Amygdala (tissue), 56 donors: ENCODE measurements at regions not wholly inside any gene's neighbourhood (a gene's known extent, or its start where the extent isn't known, plus 50 kb on each side); places are given as distances from the start of the nearest gene placed in this dataset.
"Not testable (repeated sequence)": the region's sequence is repeated elsewhere in the genome, so short reads cannot be mapped to it uniquely, and the experiment has no call there.

Experiments
- DNase-seq, 56 donors: peaks; one replicate each; lab custom pipeline; 2025; lab: John Stamatoyannopoulos, UW

- DNase-seq: no peak
Observed at GRCh38 chr3:166844329-166844728, 535.8 kb downstream of the ZBBX start.

- DNase-seq: not testable (repeated sequence)
Observed at GRCh38 chr3:166842784-166843183, 537.3 kb downstream of the ZBBX start.

GRCh38 chr3:166837535-166837934, 542.6 kb downstream of the ZBBX start:
- no peak for DNase-seq

- no peak for DNase-seq
Observed at GRCh38 chr3:166836836-166837235, 543.3 kb downstream of the ZBBX start.

- no peak for DNase-seq
Observed at GRCh38 chr3:166829896-166830295, 550.2 kb downstream of the ZBBX start.

- no peak for DNase-seq
Observed at GRCh38 chr3:166818464-166818863, 561.6 kb downstream of the ZBBX start.

- DNase-seq: not testable (repeated sequence)
Observed at GRCh38 chr3:166817269-166817668, 562.8 kb downstream of the ZBBX start.

- DNase-seq: no peak
Observed at GRCh38 chr3:166810741-166811445, 569.2 kb downstream of the ZBBX start.

- no peak for DNase-seq
Observed at GRCh38 chr3:166809520-166809919, 570.6 kb downstream of the ZBBX start.

GRCh38 chr3:166788936-166789335, 591.2 kb downstream of the ZBBX start:
- DNase-seq: no peak

GRCh38 chr3:166785876-166786275, 594.2 kb downstream of the ZBBX start:
- DNase-seq: no peak

- DNase-seq: no peak
Observed at GRCh38 chr3:166783206-166783605, 596.9 kb downstream of the ZBBX start.

GRCh38 chr3:166764698-166765318, 615.3 kb downstream of the ZBBX start:
- DNase-seq: no peak

GRCh38 chr3:166759736-166760513, 620.2 kb downstream of the ZBBX start:
- no peak for DNase-seq

- DNase-seq: no peak
Observed at GRCh38 chr3:166752214-166752613, 627.9 kb downstream of the ZBBX start.

- DNase-seq: no peak
Observed at GRCh38 chr3:166743481-166744134, 636.5 kb downstream of the ZBBX start.

GRCh38 chr3:166734734-166735133, 645.4 kb downstream of the ZBBX start:
- DNase-seq: no peak

- no peak for DNase-seq
Observed at GRCh38 chr3:166731701-166732100, 648.4 kb downstream of the ZBBX start.

GRCh38 chr3:166721466-166721865, 658.6 kb downstream of the ZBBX start:
- DNase-seq: no peak

GRCh38 chr3:166714206-166714605, 665.9 kb downstream of the ZBBX start:
- no peak for DNase-seq

- no peak for DNase-seq
Observed at GRCh38 chr3:166713787-166714186, 666.3 kb downstream of the ZBBX start.
